ENCODE measurements at regions not wholly inside any gene's neighbourhood (a gene's known extent, or its start where the extent isn't known, plus 50 kb on each side); places are given as distances from the start of the nearest gene placed in this dataset.

DNA sequence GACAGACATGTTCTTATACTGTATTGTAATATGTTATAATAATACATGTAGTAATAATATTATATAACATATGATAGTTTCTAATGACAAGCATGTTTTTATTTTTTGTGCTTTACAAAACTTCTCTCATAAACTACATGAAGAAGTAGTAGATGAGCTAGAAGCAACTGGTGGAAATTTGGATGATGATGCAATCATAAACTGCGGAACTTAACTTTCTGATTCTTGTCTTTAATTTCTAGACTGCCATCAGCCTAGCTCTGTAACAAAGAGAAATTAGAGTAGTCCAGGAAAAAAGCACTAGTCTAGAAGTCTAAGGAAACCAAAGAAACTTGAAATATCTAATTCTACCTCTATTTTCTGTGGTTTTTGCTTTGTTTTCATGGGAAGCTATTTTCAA lies 71.0 kb upstream of the SPATS2L start:
- H3K9ac ChIP-seq (ENCODE audit: low read length): no peak overlapping the region
- WGBS (ENCODE audit: insufficient coverage): no CpG with 5 or more reads among the region's 1 CpG
- H3K4me1 ChIP-seq (ENCODE audit: control insufficient read depth in 2 of 2, insufficient read depth in 2 of 2, low read length in 2 of 2): no peaks in the 10 kb centered on the region
- no peaks in the 10 kb centered on the region for H3K79me2 ChIP-seq (ENCODE audit: control insufficient read depth, insufficient read depth, low read length)
- no peak overlapping the region for H2AFZ ChIP-seq (ENCODE audit: insufficient read depth, low read depth, low read length, poor library complexity, severe bottlenecking)
- ChIA-PET POLR2A (no interaction called here), CTCF (no interaction called here)
- no peaks in the 10 kb centered on the region for H3K9me3 ChIP-seq (ENCODE audit: control extremely low read depth in 1 of 3, control insufficient read depth in 2 of 3, insufficient read depth in 1 of 3, low read length in 2 of 3)
- no peak for DNase-seq
- no peaks in the 10 kb centered on the region for H4K20me1 ChIP-seq (ENCODE audit: control insufficient read depth, insufficient read depth, low read length, poor library complexity, severe bottlenecking)
- no peak overlapping the region for H3K4me3 ChIP-seq (ENCODE audit: control extremely low read depth in 1 of 5, extremely low read depth in 1 of 5, insufficient read depth in 1 of 5, low read depth in 2 of 5, low read length in 4 of 5)
- no peaks in the 10 kb centered on the region for H3K36me3 ChIP-seq (replicated peaks in 1 of 2; ENCODE audit: control extremely low read depth in 1 of 2, control insufficient read depth in 1 of 2, extremely low read depth in 1 of 2, insufficient read depth in 2 of 2, low read length in 1 of 2)
- intact Hi-C loops (cut with micrococcal nuclease): no loop called here
- Mint-ChIP-seq H3K4me3 (no peak overlapping the region), H3K27ac (no peak overlapping the region), H3K4me1 (no peaks in the 10 kb centered on the region), H3K9me3 (ENCODE audit: insufficient read depth) (peaks cover 3% of the 10 kb centered on the region), H3K27me3 (peaks cover 11% of the 10 kb centered on the region)
- no peak for ATAC-seq (ENCODE audit: low read depth)
- H3K4me2 ChIP-seq (replicated peaks; ENCODE audit: low read depth, low read length, poor library complexity, severe bottlenecking): no peak overlapping the region
- no peaks in the 10 kb centered on the region for H3K27me3 ChIP-seq (replicated peaks in 1 of 4; ENCODE audit: control extremely low read depth in 1 of 4, control insufficient read depth in 3 of 4, insufficient read depth in 4 of 4, low read length in 3 of 4)
- H3K27ac ChIP-seq (ENCODE audit: low read length in 2 of 2): no peak overlapping the region
- TF ChIP-seq, protein P1, sequence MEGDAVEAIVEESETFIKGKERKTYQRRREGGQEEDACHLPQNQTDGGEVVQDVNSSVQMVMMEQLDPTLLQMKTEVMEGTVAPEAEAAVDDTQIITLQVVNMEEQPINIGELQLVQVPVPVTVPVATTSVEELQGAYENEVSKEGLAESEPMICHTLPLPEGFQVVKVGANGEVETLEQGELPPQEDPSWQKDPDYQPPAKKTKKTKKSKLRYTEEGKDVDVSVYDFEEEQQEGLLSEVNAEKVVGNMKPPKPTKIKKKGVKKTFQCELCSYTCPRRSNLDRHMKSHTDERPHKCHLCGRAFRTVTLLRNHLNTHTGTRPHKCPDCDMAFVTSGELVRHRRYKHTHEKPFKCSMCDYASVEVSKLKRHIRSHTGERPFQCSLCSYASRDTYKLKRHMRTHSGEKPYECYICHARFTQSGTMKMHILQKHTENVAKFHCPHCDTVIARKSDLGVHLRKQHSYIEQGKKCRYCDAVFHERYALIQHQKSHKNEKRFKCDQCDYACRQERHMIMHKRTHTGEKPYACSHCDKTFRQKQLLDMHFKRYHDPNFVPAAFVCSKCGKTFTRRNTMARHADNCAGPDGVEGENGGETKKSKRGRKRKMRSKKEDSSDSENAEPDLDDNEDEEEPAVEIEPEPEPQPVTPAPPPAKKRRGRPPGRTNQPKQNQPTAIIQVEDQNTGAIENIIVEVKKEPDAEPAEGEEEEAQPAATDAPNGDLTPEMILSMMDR (IDR thresholded peaks at IDR 0.05): no peak
- no peak for TF ChIP-seq EZH2 (IDR thresholded peaks at IDR 0.05; ENCODE audit: borderline replicate concordance, insufficient read depth, low read depth, low read length, poor library complexity, severe bottlenecking)

DNA sequence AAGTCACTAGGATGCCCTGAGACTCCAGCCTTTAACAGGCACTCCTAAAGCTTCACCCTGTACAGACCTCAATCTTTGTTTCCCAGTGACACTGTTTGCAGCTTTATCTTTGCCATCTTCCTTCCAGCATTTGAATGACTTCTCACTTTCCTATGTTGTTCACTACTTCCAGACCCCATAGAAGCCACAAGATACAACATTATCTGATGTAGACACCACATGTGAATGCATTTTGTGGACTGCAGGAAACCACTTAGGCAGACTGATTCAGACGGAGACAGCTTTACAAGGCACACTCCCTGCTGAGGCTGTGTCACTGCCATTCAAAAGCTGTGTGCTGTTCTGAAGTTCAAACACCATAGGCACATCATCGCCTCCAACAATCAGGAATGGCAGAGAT lies 67.3 kb upstream of the SPATS2L start:
- POLR2A ChIA-PET: no interaction called here
- Histone ChIP-seq H3K36me3 (replicated peaks in 1 of 2; ENCODE audit: control extremely low read depth in 1 of 2, control insufficient read depth in 1 of 2, extremely low read depth in 1 of 2, insufficient read depth in 2 of 2, low read length in 1 of 2) (no peaks in the 10 kb centered on the region), H2AFZ (ENCODE audit: insufficient read depth, low read depth, low read length, poor library complexity, severe bottlenecking) (no peak overlapping the region), H3K9me3 (ENCODE audit: control extremely low read depth in 1 of 3, control insufficient read depth in 2 of 3, insufficient read depth in 1 of 3, low read length in 2 of 3) (no peaks in the 10 kb centered on the region), H3K4me3 (ENCODE audit: control extremely low read depth in 1 of 5, extremely low read depth in 1 of 5, insufficient read depth in 1 of 5, low read depth in 2 of 5, low read length in 4 of 5) (no peak overlapping the region), H3K27me3 (replicated peaks in 1 of 4; ENCODE audit: control extremely low read depth in 1 of 4, control insufficient read depth in 3 of 4, insufficient read depth in 4 of 4, low read length in 3 of 4) (no peaks in the 10 kb centered on the region), H3K4me1 (ENCODE audit: control insufficient read depth in 2 of 2, insufficient read depth in 2 of 2, low read length in 2 of 2) (no peaks in the 10 kb centered on the region), H3K9ac (ENCODE audit: low read length) (no peak overlapping the region), H4K20me1 (ENCODE audit: control insufficient read depth, insufficient read depth, low read length, poor library complexity, severe bottlenecking) (no peaks in the 10 kb centered on the region), H3K4me2 (replicated peaks; ENCODE audit: low read depth, low read length, poor library complexity, severe bottlenecking) (no peak overlapping the region), H3K27ac (ENCODE audit: low read length in 2 of 2) (no peak overlapping the region), H3K79me2 (ENCODE audit: control insufficient read depth, insufficient read depth, low read length) (no peaks in the 10 kb centered on the region)
- TF ChIP-seq EZH2 (IDR thresholded peaks at IDR 0.05; ENCODE audit: borderline replicate concordance, insufficient read depth, low read depth, low read length, poor library complexity, severe bottlenecking): no peak
- TF ChIP-seq, protein P1 (IDR thresholded peaks at IDR 0.05): no peak
- intact Hi-C loops (cut with micrococcal nuclease): no loop called here
- DNase-seq: no peak
- no peak for ATAC-seq (ENCODE audit: low read depth)
- Mint-ChIP-seq H3K4me1 (no peaks in the 10 kb centered on the region), H3K4me3 (no peak overlapping the region), H3K27me3 (peaks cover 17% of the 10 kb centered on the region), H3K27ac (no peak overlapping the region), H3K9me3 (ENCODE audit: insufficient read depth) (no peaks in the 10 kb centered on the region)
- WGBS (ENCODE audit: insufficient coverage): no CpG with 5 or more reads among the region's 2 CpGs
- CTCF ChIA-PET: no interaction called here

Measured in B cell (primary cell).